Fibroblast of skin of scalp (primary cell): ENCODE measurements at regions not wholly inside any gene's neighbourhood (a gene's known extent, or its start where the extent isn't known, plus 50 kb on each side); places are given as distances from the start of the nearest gene placed in this dataset.
A peak's percentile ranks its signal among the peaks of the same experiment; 100 is the strongest.

Source experiments
- DNase-seq: peaks from one replicate; pipeline ENCODE4 v3.0.0-alpha.2; 2013

DNA sequence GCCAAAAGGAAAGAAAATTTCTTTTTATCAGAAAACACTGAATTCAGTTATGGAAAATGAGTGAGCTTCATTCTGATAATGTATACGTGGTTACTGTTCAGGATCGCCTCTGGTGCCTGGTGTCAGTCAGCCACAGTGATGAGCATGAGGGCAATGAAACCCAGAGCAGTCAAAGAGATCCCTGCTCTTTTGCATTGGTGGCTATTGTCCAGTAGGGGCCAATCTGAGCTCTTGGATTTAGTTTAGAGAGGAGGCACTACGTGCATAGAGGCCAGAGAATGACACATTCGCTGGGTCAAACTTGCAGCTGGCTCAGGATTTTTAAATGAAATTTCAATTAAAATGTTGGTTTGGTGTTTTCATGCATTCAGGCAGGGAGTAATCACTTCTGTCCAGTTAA, 522.9 kb downstream of the TMEM182 start:
- no peak for DNase-seq

DNA sequence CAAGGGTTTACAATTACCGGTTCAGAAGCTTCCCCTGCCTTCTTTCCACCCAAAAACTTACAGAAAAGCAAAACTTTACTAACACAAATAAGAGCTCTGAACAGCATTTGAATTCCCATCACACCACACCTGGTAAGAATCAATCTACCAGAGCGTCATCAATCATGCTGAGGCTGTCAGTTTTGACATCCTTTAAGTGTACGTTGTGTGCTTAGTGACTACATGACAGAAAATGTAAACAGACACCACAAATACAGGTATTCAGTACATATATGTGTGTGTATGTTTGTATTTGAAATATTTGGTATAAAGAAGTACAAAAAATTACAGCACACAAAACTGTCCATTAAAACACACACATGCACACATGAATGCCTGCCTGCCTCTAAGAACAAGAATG, 523.5 kb downstream of the TMEM182 start:
- DNase-seq: no peak

DNA sequence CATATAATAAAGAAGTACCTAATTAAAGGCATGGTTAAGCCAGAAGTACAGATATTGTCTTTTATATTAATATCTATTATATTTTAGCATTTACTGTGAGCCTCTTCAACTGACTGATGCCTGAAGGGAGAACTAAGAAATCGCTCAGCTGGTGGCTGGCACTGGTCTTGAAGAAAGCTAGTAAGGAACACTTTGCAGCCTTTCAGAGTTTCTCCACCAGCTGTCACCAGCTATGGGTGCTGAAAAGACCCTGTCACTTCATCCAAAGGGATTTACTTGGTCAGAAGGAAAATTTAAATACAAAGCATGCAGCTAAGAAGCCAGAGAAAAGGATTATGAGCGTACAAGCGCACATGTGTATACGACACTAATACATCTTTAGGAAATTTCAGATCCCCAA, 525.9 kb downstream of the TMEM182 start:
- no peak for DNase-seq

DNA sequence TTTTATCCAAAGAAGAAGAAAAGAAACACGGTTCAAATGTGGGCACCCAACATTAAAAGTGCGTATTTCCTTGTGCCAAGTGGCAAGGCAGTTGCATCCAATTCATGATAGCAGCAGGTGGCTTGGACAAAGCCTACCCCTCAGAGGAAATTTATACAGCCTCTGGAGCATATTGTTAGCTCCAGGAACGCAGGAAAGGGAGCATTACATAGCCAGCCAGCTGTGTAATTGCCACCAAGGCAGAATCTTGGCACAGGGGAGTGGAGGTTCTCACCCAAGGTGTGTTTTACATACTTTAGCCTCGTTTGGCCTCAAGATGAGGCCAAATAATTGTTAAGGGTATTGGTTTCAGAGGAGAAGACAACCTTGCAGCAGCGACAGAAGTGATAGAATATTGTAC, 526.9 kb downstream of the TMEM182 start:
- DNase-seq: no peak

DNA sequence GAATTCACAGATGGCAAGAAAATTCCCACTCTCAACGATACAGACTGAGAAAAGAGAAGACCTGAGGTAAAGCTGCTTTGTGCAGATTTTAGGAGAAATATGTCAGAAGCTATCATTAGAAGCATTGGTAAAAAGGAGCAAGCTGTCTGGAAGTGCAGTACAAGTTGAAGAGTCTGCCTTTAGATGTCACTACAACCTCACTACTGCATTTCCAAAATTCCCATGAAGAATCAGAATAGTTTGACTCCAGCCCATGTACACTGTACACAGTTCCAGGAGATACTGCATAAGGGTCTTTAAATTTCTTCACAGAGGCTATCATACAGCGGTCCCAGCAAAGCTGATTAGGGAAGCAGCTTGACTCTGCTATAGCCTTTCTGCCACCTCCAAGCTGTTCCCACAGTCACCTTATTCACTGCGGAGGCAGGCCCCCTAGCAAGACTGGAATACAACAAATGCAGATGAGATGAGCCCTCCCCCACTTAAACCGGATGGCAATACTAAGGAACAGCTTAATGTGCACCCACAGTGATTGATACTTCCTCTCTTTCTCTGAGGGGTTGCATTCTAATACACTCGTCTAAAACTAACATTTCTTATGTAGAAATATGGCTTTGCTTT, 527.4 kb downstream of the TMEM182 start:
- peak; percentile 5 for DNase-seq

DNA sequence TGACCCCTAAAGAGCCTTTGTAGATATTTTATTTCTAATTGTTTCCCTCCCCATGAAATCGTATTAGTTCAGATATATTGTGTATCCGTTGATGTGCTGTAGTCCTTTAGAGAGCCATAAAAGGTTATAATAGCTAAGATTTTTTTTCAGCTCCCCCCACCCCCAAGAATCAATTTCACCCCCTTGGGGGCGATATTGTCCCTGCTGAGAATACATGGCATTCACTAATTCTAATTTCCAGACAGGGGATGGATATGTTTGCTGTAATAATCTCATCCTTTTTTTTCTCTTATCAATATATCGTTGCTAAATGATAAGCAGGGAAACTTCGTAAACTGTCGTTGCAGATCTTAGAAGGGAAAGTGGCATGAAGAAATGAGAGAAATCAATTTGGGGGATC, 530.7 kb downstream of the TMEM182 start:
- DNase-seq: no peak

DNA sequence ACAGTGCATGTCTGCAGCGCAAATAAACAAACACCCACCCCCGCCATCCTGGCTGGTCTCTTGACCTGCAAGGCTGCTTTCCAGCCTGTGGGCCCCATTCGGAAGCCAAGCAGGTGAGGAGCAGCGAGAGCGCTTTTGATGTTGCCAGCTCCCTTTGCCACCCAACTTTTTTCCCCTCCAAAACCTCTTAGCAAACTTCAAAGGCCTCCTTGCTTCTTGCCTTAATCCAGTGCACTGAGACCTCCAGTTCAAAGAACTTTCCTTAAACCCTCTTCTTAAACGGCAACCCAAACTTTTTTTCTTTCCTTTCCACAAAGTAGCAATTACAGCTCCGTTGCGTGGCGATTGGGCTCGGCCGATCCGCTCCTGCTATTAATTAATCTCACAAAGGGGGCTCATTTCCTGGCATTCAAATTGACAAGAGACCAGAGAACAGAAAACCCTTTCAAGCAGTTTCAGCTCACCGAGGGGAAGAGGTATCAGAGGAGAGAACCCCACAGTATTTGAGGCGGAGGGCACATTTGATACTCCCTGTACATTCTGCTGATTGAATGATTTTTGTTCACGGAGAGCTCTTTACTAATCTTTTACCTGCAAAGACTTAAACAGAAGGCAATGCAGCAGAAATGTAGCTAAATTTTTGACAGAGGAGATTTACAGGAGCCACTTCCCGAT, 531.4 kb downstream of the TMEM182 start:
- no peak for DNase-seq

DNA sequence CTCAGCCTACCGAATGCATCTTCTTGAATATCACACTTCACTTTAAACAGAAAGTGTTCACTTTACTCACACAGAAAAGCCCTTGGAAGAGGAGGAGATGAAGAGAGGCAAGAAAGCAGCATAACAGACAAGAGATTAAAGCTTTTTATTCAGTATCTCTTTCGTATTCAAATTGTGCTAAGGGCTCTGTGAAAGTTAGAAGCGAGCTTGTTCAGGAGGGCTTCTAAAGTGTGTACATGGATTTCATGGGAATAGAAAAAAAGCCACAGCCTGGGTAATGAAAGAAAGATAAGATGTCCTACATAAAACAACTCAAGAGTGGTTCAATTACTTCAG, 531.9 kb downstream of the TMEM182 start:
- DNase-seq: no peak

DNA sequence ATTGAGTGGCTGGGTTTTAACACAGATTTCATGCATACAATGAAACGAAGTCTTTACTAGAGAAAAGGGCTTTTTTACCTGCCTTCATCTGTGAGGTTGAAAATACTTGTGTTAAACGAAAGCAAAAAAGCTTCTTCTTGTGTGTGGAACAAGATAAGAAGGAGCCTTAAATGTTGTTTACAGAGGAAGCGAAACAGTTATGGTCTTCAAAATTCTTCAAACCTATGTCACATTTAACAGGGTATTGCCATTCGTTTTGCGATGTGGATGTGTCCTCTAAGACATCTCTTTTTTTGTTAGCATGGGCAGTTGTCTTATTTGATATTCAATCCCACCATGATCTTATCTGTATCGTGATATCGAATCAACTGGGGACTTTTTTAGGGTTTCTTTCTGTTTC, 532.6 kb downstream of the TMEM182 start:
- DNase-seq: no peak

DNA sequence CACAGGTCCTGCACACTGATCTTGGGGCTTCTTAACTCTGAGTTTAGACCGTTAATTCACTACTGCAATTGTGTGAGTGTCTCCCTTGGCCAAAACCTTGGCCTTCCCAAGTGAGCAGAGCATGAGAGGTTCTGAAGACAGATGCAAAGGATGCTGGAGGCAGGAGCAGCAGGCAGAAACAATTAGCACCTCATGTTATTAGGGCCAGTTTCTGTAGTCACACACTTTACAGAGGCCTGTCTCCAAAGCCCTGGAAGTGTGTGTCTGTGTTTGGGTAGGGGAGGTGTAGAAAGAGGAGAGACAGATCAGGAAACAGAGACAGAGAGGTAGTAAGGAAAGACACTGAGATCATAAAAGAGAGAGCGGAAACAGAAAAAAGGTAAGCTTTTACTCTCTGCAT, 533.8 kb downstream of the TMEM182 start:
- no peak for DNase-seq

DNA sequence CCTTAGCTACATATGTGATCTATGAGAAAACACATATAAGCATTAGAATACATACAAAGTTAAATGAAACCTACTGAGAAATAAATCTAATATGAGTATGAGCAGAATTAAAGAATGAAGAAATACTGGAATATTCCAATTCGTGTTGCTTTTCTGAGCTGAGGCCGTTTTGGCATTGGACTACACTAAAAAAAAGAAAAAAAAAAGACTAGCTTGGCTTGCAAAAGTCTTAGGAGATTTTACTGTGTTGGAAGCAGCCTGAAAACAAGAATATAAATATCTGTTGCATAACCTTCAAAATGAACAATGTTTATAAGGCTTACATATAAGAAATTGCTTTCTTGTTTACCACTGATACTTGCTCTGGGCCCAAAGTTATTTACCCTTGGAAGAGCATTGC, 562.8 kb downstream of the TMEM182 start:
- no peak for DNase-seq

DNA sequence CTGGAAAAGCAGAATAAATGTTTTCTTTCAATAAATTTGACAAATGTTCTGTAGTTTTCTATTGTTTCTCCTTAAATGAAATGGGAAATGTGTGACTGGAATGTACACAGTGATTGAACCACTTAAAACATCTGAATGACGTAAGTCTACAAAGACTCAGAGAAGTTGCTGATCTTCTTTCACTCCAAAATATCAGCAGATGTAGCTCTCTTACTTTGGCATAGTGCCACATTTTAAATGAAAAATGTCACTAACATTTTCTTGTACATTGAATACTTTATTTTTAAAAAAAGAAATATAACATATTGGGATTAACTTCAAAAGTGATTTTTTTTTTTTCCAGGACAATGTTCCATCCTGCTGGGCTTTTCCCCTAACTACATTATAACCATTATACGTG, 565.6 kb downstream of the TMEM182 start:
- peak; percentile 3 for DNase-seq

DNA sequence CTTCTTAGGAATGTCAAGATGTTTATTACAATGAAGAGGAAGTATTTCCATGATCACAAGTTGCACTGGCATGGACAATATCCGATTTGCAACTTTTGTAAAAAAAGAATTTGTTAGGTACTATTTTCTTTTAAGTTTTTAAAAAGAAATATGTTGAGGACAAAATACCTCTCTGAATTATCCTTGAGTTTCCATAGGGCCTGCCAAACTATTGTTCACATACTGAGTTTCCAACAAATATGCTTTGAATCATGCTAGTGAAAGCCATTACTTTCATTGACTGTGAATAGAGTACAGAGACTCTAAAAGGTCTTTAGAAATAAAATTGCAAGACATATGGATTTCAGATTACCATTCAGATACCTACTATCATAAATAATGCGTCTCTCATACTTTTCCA, 566.1 kb downstream of the TMEM182 start:
- DNase-seq: no peak

DNA sequence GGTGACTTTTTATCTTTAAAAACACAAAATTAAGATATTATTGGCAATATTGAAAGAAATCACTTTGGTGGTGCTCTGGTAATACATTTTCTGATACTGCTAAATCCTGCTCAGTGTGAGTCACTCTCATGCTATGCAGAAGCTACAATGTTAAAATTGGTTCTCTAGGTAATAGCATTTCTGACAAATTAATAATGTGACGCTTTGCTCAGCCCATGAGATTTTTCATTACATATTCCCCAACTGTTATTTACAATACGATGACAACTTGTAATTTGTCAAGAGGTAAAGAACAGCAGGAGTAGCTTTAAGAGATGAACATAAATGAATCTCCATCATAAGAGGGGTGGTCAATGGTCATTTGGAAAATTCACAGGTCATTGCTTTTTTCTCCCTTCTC, 573.6 kb downstream of the TMEM182 start:
- DNase-seq: no peak

DNA sequence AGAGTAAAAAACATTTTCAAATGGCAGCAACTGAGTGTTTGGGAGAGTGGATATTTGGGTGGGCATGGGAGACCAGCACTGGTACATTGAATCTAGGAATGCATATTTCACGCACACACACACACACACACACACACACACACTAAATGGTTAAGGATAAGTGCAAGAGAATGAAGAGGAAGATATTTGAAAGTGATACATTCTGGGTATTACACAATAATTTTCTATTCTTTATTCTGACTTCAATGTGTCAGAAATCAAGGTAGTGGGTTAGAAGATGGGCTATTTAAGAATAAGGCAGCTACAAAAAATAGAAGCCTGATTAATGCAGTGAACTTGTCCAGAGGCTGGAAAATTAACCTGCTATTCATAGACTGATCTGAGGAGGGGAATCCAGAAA, 577.0 kb downstream of the TMEM182 start:
- DNase-seq: no peak

DNA sequence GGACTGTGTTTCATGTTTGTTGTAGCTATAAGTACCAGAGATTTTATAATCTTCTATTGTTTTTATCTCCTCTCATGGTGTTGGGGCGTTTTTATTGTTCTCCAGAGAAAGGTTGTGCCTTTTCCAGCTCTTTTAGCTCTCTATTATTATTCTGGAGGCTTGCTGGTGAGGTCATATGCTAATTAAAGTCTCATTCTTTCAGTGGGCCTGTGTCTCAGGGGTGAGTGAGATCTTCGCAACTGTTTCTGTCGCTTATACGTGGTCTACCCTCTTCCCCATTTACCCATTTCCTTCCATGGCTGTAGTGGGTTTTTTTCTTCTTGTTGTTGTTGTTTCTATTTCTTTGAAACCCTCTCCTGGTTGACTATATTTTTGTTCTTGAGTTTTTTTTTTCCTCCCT, 584.9 kb downstream of the TMEM182 start:
- DNase-seq: no peak

DNA sequence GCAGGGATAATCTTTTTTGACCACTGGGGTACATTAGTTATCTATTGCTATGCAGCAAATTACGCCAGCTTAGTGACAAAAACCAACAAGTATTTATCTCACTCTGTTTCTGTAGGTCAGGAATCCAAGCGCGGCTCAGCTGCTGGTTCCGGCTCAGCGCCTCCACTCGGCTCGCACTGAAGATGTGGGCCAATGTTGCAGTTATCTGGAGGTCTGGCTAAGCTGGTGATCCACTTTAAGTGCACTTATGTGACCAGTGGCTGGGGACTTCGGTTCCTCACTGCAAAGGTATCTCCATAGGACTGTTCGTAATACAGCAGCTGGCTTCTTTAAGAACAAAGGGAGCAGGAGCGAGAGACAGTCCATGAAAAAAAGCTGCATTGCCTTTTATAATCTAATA, 591.9 kb downstream of the TMEM182 start:
- DNase-seq: no peak

DNA sequence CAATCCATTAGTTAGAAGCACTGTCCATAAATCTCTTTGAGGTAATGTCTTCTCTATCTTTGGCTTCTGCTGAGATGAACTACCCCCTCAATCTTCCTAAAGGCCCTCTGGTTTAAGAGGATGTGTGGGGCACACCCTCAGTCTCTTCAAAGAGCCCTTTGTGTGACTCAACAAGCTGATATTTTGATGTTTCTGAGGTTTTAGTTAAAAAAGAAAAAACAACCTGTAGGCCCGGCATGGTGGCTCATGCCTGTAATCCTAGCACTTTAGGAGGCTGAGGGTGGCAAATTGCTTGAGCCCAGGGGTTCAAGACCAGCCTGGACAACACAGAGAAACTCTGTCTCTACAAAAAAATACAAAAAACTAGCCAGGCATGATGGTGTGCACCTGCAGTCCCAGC, 593.5 kb downstream of the TMEM182 start:
- no peak for DNase-seq

DNA sequence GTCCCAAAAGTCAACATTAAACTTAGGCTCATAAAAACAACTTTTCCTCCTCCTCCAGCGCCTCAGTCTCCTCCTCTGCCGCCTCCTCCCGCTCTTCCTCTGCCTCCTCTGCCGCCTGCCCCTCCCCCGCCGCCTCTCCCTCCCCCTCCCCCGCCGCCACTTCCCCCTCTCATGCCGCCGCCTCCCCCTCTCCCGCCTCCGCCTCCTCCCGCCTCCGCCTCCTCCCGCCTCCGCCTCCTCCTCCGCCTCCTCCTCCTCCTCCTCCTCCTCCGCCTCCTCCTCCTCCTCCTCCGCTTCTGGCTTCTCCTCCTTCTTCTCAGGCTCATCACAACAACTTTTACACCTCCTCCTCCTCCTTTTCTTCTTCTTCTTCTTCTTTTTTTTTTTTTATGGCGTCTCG, 599.9 kb downstream of the TMEM182 start:
- DNase-seq: no peak

DNA sequence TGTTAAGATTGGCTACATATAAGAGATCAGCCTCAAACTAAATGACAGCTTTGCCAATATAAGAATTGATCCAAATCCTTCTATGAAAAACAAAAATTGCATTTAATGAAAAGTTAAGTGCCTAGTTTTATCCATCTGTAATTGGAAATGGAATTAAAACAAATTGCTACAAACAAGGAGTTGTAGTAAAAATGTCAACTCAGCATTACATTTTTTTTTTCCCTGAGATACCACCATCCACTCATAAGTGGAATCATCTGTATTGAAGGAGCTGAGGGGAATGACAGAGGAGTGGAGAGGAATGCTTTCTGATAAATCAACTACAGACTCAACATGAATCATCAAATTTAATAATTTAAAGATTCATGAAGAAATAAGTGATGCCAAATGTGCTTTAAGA, 601.8 kb downstream of the TMEM182 start:
- DNase-seq: peak; percentile 0

DNA sequence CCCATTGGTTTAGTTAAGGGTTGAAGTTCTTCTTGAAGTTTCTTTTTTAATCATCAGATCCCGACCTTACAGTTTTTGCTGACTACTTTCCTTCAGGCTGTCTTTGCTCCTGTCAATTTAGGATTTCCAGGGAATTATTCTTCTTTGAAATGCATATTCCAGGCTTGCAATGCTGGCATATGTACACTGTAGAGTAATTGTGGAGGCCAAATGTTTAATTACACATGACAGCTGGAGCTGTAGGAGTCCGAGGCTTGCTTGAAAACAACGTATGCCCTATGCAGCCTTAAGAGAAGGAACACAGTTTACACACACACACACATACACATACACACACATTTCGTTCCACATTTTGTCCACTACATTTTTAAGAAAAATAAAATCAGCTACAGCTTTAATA, 602.3 kb downstream of the TMEM182 start:
- no peak for DNase-seq

DNA sequence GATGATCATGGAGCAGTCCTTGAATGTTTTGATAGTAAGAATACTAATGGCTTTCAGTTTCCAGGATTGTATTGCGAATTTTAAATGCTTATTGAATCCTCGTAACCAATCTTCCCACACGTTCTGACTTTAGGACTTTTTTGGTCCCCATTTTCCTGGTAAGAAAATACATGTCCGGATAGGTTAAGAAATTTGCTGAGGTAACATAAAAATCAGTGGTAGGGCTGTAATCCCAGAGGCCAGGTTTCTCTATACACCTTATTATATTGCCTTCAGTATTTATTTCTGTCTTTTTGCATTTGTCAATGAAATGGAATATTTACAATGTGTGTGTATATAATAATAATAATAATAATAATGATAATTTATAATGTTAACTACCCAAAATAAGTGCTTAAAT, 603.2 kb downstream of the TMEM182 start:
- no peak for DNase-seq

DNA sequence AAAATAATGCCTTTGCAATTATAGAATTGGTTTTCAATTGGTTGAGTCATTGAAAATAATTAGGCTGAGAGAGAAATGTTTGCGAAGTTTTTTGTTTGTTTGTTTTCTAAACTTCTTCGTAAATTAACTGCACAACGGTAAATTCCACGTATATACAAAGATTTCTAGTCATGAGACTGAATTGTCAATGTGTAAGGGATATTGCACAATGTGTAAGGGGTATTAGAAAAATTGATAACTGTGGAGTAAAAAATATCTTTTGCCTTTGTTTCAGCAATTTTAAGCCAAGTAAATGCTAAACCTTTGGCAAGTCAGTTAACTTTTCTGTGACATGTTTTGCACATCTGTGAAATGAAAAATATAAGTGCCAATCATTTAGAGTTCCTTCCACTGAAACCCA, 606.0 kb downstream of the TMEM182 start:
- no peak for DNase-seq

DNA sequence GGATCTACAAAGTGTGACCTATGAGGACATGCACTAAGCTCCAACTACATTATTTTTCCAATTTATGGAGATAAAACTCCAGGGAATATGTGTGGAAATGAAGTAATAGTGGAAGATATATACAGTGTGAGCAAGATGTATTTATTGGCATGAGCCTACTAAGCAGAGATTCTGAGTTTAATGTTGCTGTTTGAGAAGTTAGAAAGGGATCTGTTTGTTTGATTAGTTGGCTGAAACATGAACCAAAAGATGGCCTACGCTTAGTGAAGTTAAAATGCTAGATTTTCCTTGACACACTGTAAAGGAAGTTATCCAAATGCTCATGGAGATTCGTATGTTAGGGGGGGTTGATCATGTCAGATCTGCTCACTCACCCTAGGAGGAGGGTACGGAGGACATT, 621.7 kb downstream of the TMEM182 start:
- no peak for DNase-seq

DNA sequence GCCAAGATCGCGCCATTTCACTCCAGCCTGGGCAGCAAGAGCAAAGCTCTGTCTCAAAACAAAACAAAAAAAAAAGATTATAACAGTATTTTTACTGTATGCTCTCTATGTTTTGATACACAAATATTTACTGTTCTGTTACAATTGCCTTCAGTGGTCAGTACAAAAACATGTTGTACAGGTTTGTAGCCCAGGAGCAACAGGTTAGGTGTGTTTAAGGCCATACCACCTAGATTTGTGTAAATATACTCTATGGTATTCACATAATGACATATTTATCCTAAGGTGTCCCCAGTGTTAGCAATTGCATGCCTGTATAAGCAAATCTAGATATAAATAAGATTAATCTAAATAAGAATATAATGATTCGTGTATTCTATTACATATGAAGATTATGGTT, 625.0 kb downstream of the TMEM182 start:
- no peak for DNase-seq
